IMR-90 (cell line): ENCODE measurements at regions not wholly inside any gene's neighbourhood (a gene's known extent, or its start where the extent isn't known, plus 50 kb on each side); places are given as distances from the start of the nearest gene placed in this dataset.

Experiments used
- ATAC-seq: fragments of 200-7000 bp; cut with Tn5 transposase; 2 replicates; pipeline ENCODE4 v1.9.1; 2020; ENCODE audit warnings: low read depth, mild to moderate bottlenecking, moderate library complexity
- BruUV-seq: library from RNA; stranded (reverse); fragments of 400-500 nt; replicated peaks from 2 replicates; lab custom pipeline; 2021; lab: Mats Ljungman, UMichigan
- CTCF ChIA-PET: fragments of 300-600 bp; formaldehyde crosslinking; extraction: SDS; loops from one replicate; lab custom pipeline; 2021; ENCODE audit warnings: antibody characterized with exemption; lab: Yijun Ruan, JAX
- POLR2A ChIA-PET: fragments of 300-600 bp; sonication (Branson Sonifier 250); formaldehyde crosslinking; loops from one replicate; lab custom pipeline; 2022; ENCODE audit warnings: antibody characterized with exemption; ENCODE audit not compliant: unreplicated experiment; lab: Charles Lee
- DNase-seq: peaks from one replicate; pipeline ENCODE4 v3.0.0; 2013
- H2AFZ ChIP-seq: replicated peaks from 2 replicates; pipeline ENCODE3; 2013; ENCODE audit warnings: low read length, mild to moderate bottlenecking; ENCODE audit not compliant: poor library complexity
- H2AK5ac ChIP-seq: 2 replicates; pipeline ENCODE4 v1.6.1; 2013; ENCODE audit warnings: low read depth, low read length, inconsistent platforms
- H2AK9ac ChIP-seq: replicated peaks from 2 replicates; pipeline ENCODE3; 2013; ENCODE audit warnings: mild to moderate bottlenecking, low read depth, low read length, moderate library complexity; ENCODE audit not compliant: poor library complexity
- H2BK120ac ChIP-seq: 2 replicates; pipeline ENCODE4 v1.6.1; 2013; ENCODE audit warnings: low read depth, low read length, inconsistent platforms
- H2BK15ac ChIP-seq: 3 replicates; pipeline ENCODE4 v1.6.1; 2013; ENCODE audit warnings: low read depth, low read length, inconsistent platforms
- H2BK20ac ChIP-seq: 2 replicates; pipeline ENCODE4 v1.6.1; 2013; ENCODE audit warnings: low read depth, mild to moderate bottlenecking, inconsistent platforms, low read length, moderate library complexity
- H2BK5ac ChIP-seq: 2 replicates; pipeline ENCODE4 v1.6.1; 2013; ENCODE audit warnings: mild to moderate bottlenecking, low read depth, low read length, inconsistent platforms; ENCODE audit not compliant: poor library complexity, severe bottlenecking
- H3K14ac ChIP-seq: replicated peaks from 2 replicates; pipeline ENCODE4 v1.6.1; 2013; ENCODE audit warnings: low read depth, low read length, inconsistent platforms
- H3K18ac ChIP-seq: 2 replicates; pipeline ENCODE4 v1.6.1; 2013; ENCODE audit warnings: low read depth, low read length, control low read depth
- H3K23ac ChIP-seq: 2 replicates; pipeline ENCODE4 v1.6.1; 2013; ENCODE audit warnings: low read depth, low read length, inconsistent platforms
- H3K27ac ChIP-seq: 2 replicates; pipeline ENCODE4 v1.5.1; 2013; ENCODE audit warnings: mild to moderate bottlenecking, control low read depth, low read length; ENCODE audit not compliant: insufficient read depth
- H3K27me3 ChIP-seq: 2 replicates; pipeline ENCODE4 v1.6.1; 2013; ENCODE audit warnings: low read length; ENCODE audit not compliant: control insufficient read depth, insufficient read depth
- H3K36me3 ChIP-seq: 2 replicates; pipeline ENCODE4 v1.6.1; 2013; ENCODE audit warnings: low read length, mixed read lengths; ENCODE audit not compliant: control insufficient read depth, insufficient read depth
- H3K4ac ChIP-seq: 2 replicates; pipeline ENCODE4 v1.6.1; 2013; ENCODE audit warnings: low read depth, low read length, inconsistent platforms
- H3K4me1 ChIP-seq: 2 replicates; pipeline ENCODE4 v1.6.1; 2013; ENCODE audit warnings: low read length, mixed read lengths; ENCODE audit not compliant: control insufficient read depth, insufficient read depth
- H3K4me2 ChIP-seq: 2 replicates; pipeline ENCODE4 v1.6.1; 2013; ENCODE audit warnings: low read depth, mild to moderate bottlenecking, control low read depth, low read length, moderate library complexity
- H3K4me3 ChIP-seq: 2 replicates; pipeline ENCODE4 v1.5.1; 2013; ENCODE audit warnings: low read depth, mild to moderate bottlenecking, control low read depth, low read length, moderate library complexity; ENCODE audit not compliant: insufficient read depth
- H3K56ac ChIP-seq: 2 replicates; pipeline ENCODE4 v1.6.1; 2013; ENCODE audit warnings: low read length, inconsistent platforms; ENCODE audit not compliant: insufficient read depth; ENCODE audit errors: extremely low read depth
- H3K79me1 ChIP-seq, 2 experiments: 2 replicates each; pipeline ENCODE4 v1.6.1; 2013; ENCODE audit warnings: low read length in 2 of 2, inconsistent platforms in 1 of 2, low read depth in 1 of 2
- H3K9ac ChIP-seq: 2 replicates; pipeline ENCODE4 v1.6.1; 2013; ENCODE audit warnings: low read depth, low read length, control low read depth
- H3K9me1 ChIP-seq: 2 replicates; pipeline ENCODE4 v1.6.1; 2013; ENCODE audit warnings: low read length, inconsistent platforms; ENCODE audit not compliant: insufficient read depth
- H3K9me3 ChIP-seq: 2 replicates; pipeline ENCODE4 v1.6.1; 2013; ENCODE audit warnings: low read length; ENCODE audit not compliant: control insufficient read depth, insufficient read depth
- H4K20me1 ChIP-seq: 2 replicates; pipeline ENCODE4 v1.6.1; 2013; ENCODE audit warnings: low read length, inconsistent platforms; ENCODE audit not compliant: insufficient read depth
- H4K5ac ChIP-seq: 2 replicates; pipeline ENCODE4 v1.6.1; 2013; ENCODE audit warnings: mild to moderate bottlenecking, low read depth, low read length, control low read depth
- H4K8ac ChIP-seq, 2 experiments: 2 replicates each; pipeline ENCODE4 v1.6.1; 2013; ENCODE audit warnings: low read depth in 2 of 2, low read length in 2 of 2, control low read depth in 1 of 2, inconsistent platforms in 1 of 2
- H4K91ac ChIP-seq: 2 replicates; pipeline ENCODE4 v1.6.1; 2013; ENCODE audit warnings: low read depth, low read length, inconsistent platforms; ENCODE audit not compliant: insufficient read depth
- BHLHE40 ChIP-seq: fragments of 150-350 bp; IDR thresholded peaks from 2 replicates; pipeline ENCODE4 v1.6.1; 2016; ENCODE audit warnings: mild to moderate bottlenecking, low read depth, low read length
- CEBPB ChIP-seq: IDR thresholded peaks from 2 replicates; pipeline ENCODE4 v1.6.1; 2012; ENCODE audit warnings: low read depth, low read length, improper control_type of control experiment
- CHD1 ChIP-seq: IDR thresholded peaks from 2 replicates; pipeline ENCODE4 v1.6.1; 2012; ENCODE audit warnings: low read depth, low read length, improper control_type of control experiment
- CTCF ChIP-seq: conservative IDR thresholded peaks from 2 replicates; pipeline ENCODE4 v1.5.1; 2012; ENCODE audit warnings: mild to moderate bottlenecking, low read depth, low read length, improper control_type of control experiment
- ELK1 ChIP-seq: fragments of 150-350 bp; IDR thresholded peaks from 2 replicates; pipeline ENCODE4 v1.6.1; 2016; ENCODE audit warnings: low read depth, mild to moderate bottlenecking, low read length, moderate library complexity, borderline replicate concordance
- FOS ChIP-seq: fragments of 150-350 bp; IDR thresholded peaks from 2 replicates; pipeline ENCODE4 v1.6.1; 2016; ENCODE audit warnings: low read depth, low read length
- MAFK ChIP-seq: IDR thresholded peaks from 2 replicates; pipeline ENCODE4 v1.6.1; 2012; ENCODE audit warnings: low read depth, low read length, improper control_type of control experiment
- MAZ ChIP-seq: IDR thresholded peaks from 2 replicates; pipeline ENCODE4 v1.6.1; 2012; ENCODE audit warnings: low read depth, mild to moderate bottlenecking, low read length, improper control_type of control experiment, moderate library complexity, borderline replicate concordance
- MXI1 ChIP-seq: IDR thresholded peaks from 2 replicates; pipeline ENCODE4 v1.6.1; 2012; ENCODE audit warnings: low read depth, mild to moderate bottlenecking, low read length, moderate library complexity, borderline replicate concordance
- NFE2L2 ChIP-seq: fragments of 150-350 bp; IDR thresholded peaks from 2 replicates; pipeline ENCODE4 v1.6.1; 2016; ENCODE audit warnings: low read depth, mild to moderate bottlenecking, low read length
- POLR2A ChIP-seq: IDR thresholded peaks from 2 replicates; pipeline ENCODE4 v1.6.1; 2012; ENCODE audit warnings: mild to moderate bottlenecking, low read depth, low read length
- RAD21 ChIP-seq: IDR thresholded peaks from 2 replicates; pipeline ENCODE4 v1.6.1; 2012; ENCODE audit warnings: low read length, improper control_type of control experiment
- RCOR1 ChIP-seq: IDR thresholded peaks from 2 replicates; pipeline ENCODE4 v1.6.1; 2012; ENCODE audit warnings: mild to moderate bottlenecking, low read length, improper control_type of control experiment; ENCODE audit not compliant: insufficient replicate concordance
- RFX5 ChIP-seq: IDR thresholded peaks from 2 replicates; pipeline ENCODE4 v1.8.0; 2012; ENCODE audit warnings: low read depth, mild to moderate bottlenecking, low read length, moderate library complexity
- SMC3 ChIP-seq: fragments of 150-350 bp; IDR thresholded peaks from 2 replicates; pipeline ENCODE4 v1.6.1; 2016; ENCODE audit warnings: low read depth, mild to moderate bottlenecking, antibody characterized with exemption, low read length, moderate library complexity
- USF2 ChIP-seq: fragments of 150-350 bp; IDR thresholded peaks from 2 replicates; pipeline ENCODE4 v1.6.1; 2017; ENCODE audit warnings: mild to moderate bottlenecking, antibody characterized with exemption, low read length, low read depth
- WGBS, 2 experiments: methylation state at CpG; one replicate each; pipeline versions ENCODE4 v1.1.5 to v1.1.7; 2013; ENCODE audit warnings: missing lambda C conversion rate in 2 of 2; ENCODE audit not compliant: insufficient read length in 1 of 2; ENCODE audit errors: extremely low coverage in 2 of 2; 5-methylcytosine and 5-hydroxymethylcytosine counted together
- dilution Hi-C: fragments of 300-500 bp; cut with HindIII; formaldehyde crosslinking; loops from one replicate; pipeline ENCODE4 v1.14.3; 2018; ENCODE audit warnings: low sequenced_read_pairs; ENCODE audit not compliant: unreplicated experiment
- in situ Hi-C: fragments of 300-500 bp; cut with MboI; formaldehyde crosslinking; loops from 3 replicates; pipeline ENCODE4 v1.14.3; 2019; ENCODE audit warnings: low sequenced_read_pairs, inconsistent platforms, mixed read lengths
- intact Hi-C: fragments of 100-400 bp; cut with micrococcal nuclease; formaldehyde crosslinking; loops from 2 replicates; pipeline ENCODE4 v1.10.0; 2022

- DNase-seq = no peak
- Histone ChIP-seq H4K5ac (no peak overlapping the region), H3K36me3 (no peaks in the 10 kb centered on the region), H3K4me1 (no peaks in the 10 kb centered on the region), H3K23ac (no peak overlapping the region), H3K27ac (no peak overlapping the region), H3K9ac (no peak overlapping the region), H3K4ac (no peak overlapping the region), H3K56ac (no peak overlapping the region), H3K27me3 (peaks cover 3% of the 10 kb centered on the region; the same call in 1 of the 2 replicates), H3K79me1 (no peaks in the 10 kb centered on the region), H2BK5ac (no peak overlapping the region), H3K4me3 (no peak overlapping the region), H3K4me2 (no peak overlapping the region), H2AFZ (no peak overlapping the region), H3K18ac (no peak overlapping the region), H2AK9ac (no peak overlapping the region), H4K8ac (no peak overlapping the region), H4K91ac (no peak overlapping the region), H2BK15ac (no peak overlapping the region), H3K14ac (no peak overlapping the region), H3K9me3 (no peaks in the 10 kb centered on the region), H4K20me1 (no peaks in the 10 kb centered on the region), H2BK20ac (no peak overlapping the region), H2AK5ac (no peak overlapping the region), H3K9me1 (no peaks in the 10 kb centered on the region), H2BK120ac (no peak overlapping the region)
- ChIA-PET POLR2A (no interaction called here), CTCF (no interaction called here)
- in situ Hi-C loops (no loop called here), intact Hi-C loops (no loop called here), dilution Hi-C loops (no loop called here)
- no peak for ATAC-seq
- TF ChIP-seq SMC3 = no peak
- no peak for TF ChIP-seq CTCF
- no peak for TF ChIP-seq MXI1
- TF ChIP-seq MAZ = no peak
- no peak for TF ChIP-seq RFX5
- no peak for TF ChIP-seq CHD1
- TF ChIP-seq BHLHE40 = no peak
- TF ChIP-seq MAFK = no peak
- TF ChIP-seq USF2 = no peak
- TF ChIP-seq POLR2A = no peak
- TF ChIP-seq NFE2L2 = no peak
- TF ChIP-seq FOS = no peak
- TF ChIP-seq ELK1 = no peak
- no peak for TF ChIP-seq RCOR1
- no peak for TF ChIP-seq RAD21
- TF ChIP-seq CEBPB = no peak
- BruUV-seq = no TSS peak
- WGBS, 2 experiments = no CpG with 5 or more reads among the region's 2 CpGs
Measured at GRCh38 chr5:126683912-126684311, 83.2 kb downstream of the PHAX start.
